SK-N-SH treated with all-trans-retinoic acid at 6 μM for 48 hours (cell line): ENCODE measurements at regions not wholly inside any gene's neighbourhood (a gene's known extent, or its start where the extent isn't known, plus 50 kb on each side); places are given as distances from the start of the nearest gene placed in this dataset.

Source experiments
- ATAC-seq: fragments of 200-7000 bp; cut with Tn5 transposase; 3 replicates; pipeline ENCODE4 v1.9.1; 2020; ENCODE audit warnings: mild to moderate bottlenecking, moderate library complexity
- ARNTL ChIP-seq: fragments of 450-650 bp; formaldehyde crosslinking; IDR thresholded peaks from 2 replicates; pipeline ENCODE4 v1.5.0; 2020; ENCODE audit warnings: low read depth, mild to moderate bottlenecking, moderate library complexity, borderline replicate concordance
- BACH2 ChIP-seq: fragments of 250-450 bp; sonication (Bioruptor Pico); IDR thresholded peaks from 2 replicates; pipeline ENCODE4 v1.9.0; 2021; ENCODE audit warnings: mild to moderate bottlenecking, borderline replicate concordance
- CREB5 ChIP-seq: fragments of 250-450 bp; sonication (Bioruptor Pico); IDR thresholded peaks from 2 replicates; pipeline ENCODE4 v1.5.1; 2020; ENCODE audit warnings: low read depth, mild to moderate bottlenecking, moderate library complexity
- CSDC2 ChIP-seq: fragments of 250-450 bp; sonication (Bioruptor Pico); IDR thresholded peaks from 2 replicates; pipeline ENCODE4 v1.5.0; 2020; ENCODE audit warnings: mild to moderate bottlenecking, moderate library complexity
- CSRNP3 ChIP-seq: fragments of 250-450 bp; sonication (Bioruptor Pico); IDR thresholded peaks from 2 replicates; pipeline ENCODE4 v1.5.1; 2021; ENCODE audit warnings: mild to moderate bottlenecking, moderate library complexity
- ESRRG ChIP-seq: fragments of 250-450 bp; sonication (Bioruptor Pico); IDR thresholded peaks from 2 replicates; pipeline ENCODE4 v1.6.1; 2021; ENCODE audit warnings: mild to moderate bottlenecking
- GLIS3 ChIP-seq: fragments of 250-450 bp; sonication (Bioruptor Pico); IDR thresholded peaks from 2 replicates; pipeline ENCODE4 v1.5.0; 2020; ENCODE audit warnings: mild to moderate bottlenecking, moderate library complexity
- ISL1 ChIP-seq: fragments of 250-450 bp; sonication (Bioruptor Pico); IDR thresholded peaks from 2 replicates; pipeline ENCODE4 v2.1.2; 2022; ENCODE audit warnings: mild to moderate bottlenecking, moderate library complexity
- OSR1 ChIP-seq: fragments of 250-450 bp; sonication (Bioruptor Pico); IDR thresholded peaks from 2 replicates; pipeline ENCODE4 v1.8.0; 2022; ENCODE audit warnings: moderate library complexity, mild to moderate bottlenecking, inconsistent platforms
- RARB ChIP-seq: fragments of 250-450 bp; sonication (Bioruptor Pico); IDR thresholded peaks from 2 replicates; pipeline ENCODE4 v1.8.0; 2021; ENCODE audit warnings: mild to moderate bottlenecking, moderate library complexity
- SNAI2 ChIP-seq: fragments of 250-450 bp; sonication (Bioruptor Pico); IDR thresholded peaks from 2 replicates; pipeline ENCODE4 v1.5.0; 2020; ENCODE audit warnings: mild to moderate bottlenecking, moderate library complexity
- TOX ChIP-seq: fragments of 250-450 bp; sonication (Bioruptor Pico); IDR thresholded peaks from 2 replicates; pipeline ENCODE4 v1.8.0; 2021; ENCODE audit warnings: mild to moderate bottlenecking, moderate library complexity, borderline replicate concordance
- ZC3H10 ChIP-seq: fragments of 250-450 bp; sonication (Bioruptor Pico); IDR thresholded peaks from 2 replicates; pipeline ENCODE4 v1.5.1; 2021; ENCODE audit warnings: mild to moderate bottlenecking, moderate library complexity
- ZFP3 ChIP-seq: fragments of 250-450 bp; sonication (Bioruptor Pico); IDR thresholded peaks from 2 replicates; pipeline ENCODE4 v1.5.0; 2020; ENCODE audit warnings: mild to moderate bottlenecking, moderate library complexity
- ZNF565 ChIP-seq: fragments of 450-650 bp; formaldehyde crosslinking; conservative IDR thresholded peaks from 2 replicates; pipeline ENCODE4 v1.5.0; 2020; ENCODE audit warnings: low read depth, mild to moderate bottlenecking, moderate library complexity
- TF ChIP-seq, protein P1 (sequence below): fragments of 250-450 bp; sonication (Bioruptor Pico); IDR thresholded peaks from 2 replicates; pipeline ENCODE4 v1.8.0; 2020; ENCODE audit warnings: mild to moderate bottlenecking, moderate library complexity, borderline replicate concordance
- TF ChIP-seq, protein P2 (sequence below): fragments of 250-450 bp; sonication (Bioruptor Pico); IDR thresholded peaks from 2 replicates; pipeline ENCODE4 v1.5.0; 2020; ENCODE audit warnings: mild to moderate bottlenecking, moderate library complexity

GRCh38 chr1:58926152-58926551 is 142.3 kb upstream of the JUN start:
- TF ChIP-seq CREB5 (CRISPR knock-in tag) (no peak), BACH2 (CRISPR knock-in tag) (no peak), RARB (CRISPR knock-in tag) (no peak), ZC3H10 (CRISPR knock-in tag) (no peak), TOX (CRISPR knock-in tag) (no peak), CSDC2 (CRISPR knock-in tag) (no peak), ARNTL (CRISPR knock-in tag) (no peak)
- TF ChIP-seq, protein P1, sequence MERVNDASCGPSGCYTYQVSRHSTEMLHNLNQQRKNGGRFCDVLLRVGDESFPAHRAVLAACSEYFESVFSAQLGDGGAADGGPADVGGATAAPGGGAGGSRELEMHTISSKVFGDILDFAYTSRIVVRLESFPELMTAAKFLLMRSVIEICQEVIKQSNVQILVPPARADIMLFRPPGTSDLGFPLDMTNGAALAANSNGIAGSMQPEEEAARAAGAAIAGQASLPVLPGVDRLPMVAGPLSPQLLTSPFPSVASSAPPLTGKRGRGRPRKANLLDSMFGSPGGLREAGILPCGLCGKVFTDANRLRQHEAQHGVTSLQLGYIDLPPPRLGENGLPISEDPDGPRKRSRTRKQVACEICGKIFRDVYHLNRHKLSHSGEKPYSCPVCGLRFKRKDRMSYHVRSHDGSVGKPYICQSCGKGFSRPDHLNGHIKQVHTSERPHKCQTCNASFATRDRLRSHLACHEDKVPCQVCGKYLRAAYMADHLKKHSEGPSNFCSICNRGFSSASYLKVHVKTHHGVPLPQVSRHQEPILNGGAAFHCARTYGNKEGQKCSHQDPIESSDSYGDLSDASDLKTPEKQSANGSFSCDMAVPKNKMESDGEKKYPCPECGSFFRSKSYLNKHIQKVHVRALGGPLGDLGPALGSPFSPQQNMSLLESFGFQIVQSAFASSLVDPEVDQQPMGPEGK, result no peak
- ATAC-seq, result no peak

- TF ChIP-seq CSRNP3 (no peak), ZFP3 (CRISPR knock-in tag) (no peak), OSR1 (no peak), ISL1 (no peak), GLIS3 (CRISPR knock-in tag) (no peak), CREB5 (CRISPR knock-in tag) (no peak), ZC3H10 (CRISPR knock-in tag) (no peak), CSDC2 (CRISPR knock-in tag) (no peak), ZNF565 (CRISPR knock-in tag) (no peak)
- TF ChIP-seq, protein P1, result no peak
- TF ChIP-seq, protein P2, sequence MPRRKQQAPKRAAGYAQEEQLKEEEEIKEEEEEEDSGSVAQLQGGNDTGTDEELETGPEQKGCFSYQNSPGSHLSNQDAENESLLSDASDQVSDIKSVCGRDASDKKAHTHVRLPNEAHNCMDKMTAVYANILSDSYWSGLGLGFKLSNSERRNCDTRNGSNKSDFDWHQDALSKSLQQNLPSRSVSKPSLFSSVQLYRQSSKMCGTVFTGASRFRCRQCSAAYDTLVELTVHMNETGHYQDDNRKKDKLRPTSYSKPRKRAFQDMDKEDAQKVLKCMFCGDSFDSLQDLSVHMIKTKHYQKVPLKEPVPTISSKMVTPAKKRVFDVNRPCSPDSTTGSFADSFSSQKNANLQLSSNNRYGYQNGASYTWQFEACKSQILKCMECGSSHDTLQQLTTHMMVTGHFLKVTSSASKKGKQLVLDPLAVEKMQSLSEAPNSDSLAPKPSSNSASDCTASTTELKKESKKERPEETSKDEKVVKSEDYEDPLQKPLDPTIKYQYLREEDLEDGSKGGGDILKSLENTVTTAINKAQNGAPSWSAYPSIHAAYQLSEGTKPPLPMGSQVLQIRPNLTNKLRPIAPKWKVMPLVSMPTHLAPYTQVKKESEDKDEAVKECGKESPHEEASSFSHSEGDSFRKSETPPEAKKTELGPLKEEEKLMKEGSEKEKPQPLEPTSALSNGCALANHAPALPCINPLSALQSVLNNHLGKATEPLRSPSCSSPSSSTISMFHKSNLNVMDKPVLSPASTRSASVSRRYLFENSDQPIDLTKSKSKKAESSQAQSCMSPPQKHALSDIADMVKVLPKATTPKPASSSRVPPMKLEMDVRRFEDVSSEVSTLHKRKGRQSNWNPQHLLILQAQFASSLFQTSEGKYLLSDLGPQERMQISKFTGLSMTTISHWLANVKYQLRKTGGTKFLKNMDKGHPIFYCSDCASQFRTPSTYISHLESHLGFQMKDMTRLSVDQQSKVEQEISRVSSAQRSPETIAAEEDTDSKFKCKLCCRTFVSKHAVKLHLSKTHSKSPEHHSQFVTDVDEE (CRISPR knock-in tag), result no peak
- TF ChIP-seq, all 23 proteins: peak for 0
- no peak; the same call in 2 of the 3 replicates for ATAC-seq
Observed at GRCh38 chr1:58927041-58927721, 143.3 kb upstream of the JUN start.

DNA sequence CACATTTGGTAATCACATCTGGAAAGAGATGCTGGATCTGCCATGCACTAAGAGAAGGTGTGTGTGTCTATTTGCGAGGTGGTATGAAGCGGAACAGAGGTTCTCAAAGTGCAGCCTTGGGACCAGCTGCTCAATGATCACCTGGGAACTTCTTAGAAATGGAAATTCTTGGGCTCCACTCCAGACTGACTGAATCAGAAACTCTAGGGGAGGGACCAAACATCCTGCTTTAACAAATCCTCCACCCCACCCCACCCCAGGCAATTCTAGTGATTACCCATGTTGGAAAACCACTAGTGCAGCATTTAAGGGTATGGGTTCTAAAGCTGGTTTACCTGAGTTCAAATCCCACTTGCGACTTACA is 143.9 kb upstream of the JUN start:
- TF ChIP-seq ESRRG (CRISPR knock-in tag) (no peak), CREB5 (CRISPR knock-in tag) (no peak), SNAI2 (CRISPR knock-in tag) (no peak)
- TF ChIP-seq, protein P1, result no peak
- no peak for ATAC-seq
